ENCODE measurements at regions not wholly inside any gene's neighbourhood (a gene's known extent, or its start where the extent isn't known, plus 50 kb on each side); places are given as distances from the start of the nearest gene placed in this dataset.

GRCh38 chr6:163773646-163774045 is 359.1 kb downstream of the QKI start:
- TF ChIP-seq REST (IDR thresholded peaks at IDR 0.05; ENCODE audit: insufficient read depth in 1 of 2, low read depth in 2 of 2, low read length in 2 of 2), result no peak
- TF ChIP-seq SIN3A (IDR thresholded peaks at IDR 0.05; ENCODE audit: borderline replicate concordance, insufficient read depth, low read length), result no peak
- TF ChIP-seq FOXP2 (optimal IDR thresholded peaks at IDR 0.05; ENCODE audit: borderline replicate concordance, extremely low read depth, extremely low read length, insufficient read depth), result no peak
- TF ChIP-seq POLR2AphosphoS5 (IDR thresholded peaks at IDR 0.05; ENCODE audit: low read depth, low read length), result no peak
